HG02678 (cell line): ENCODE measurements at regions not wholly inside any gene's neighbourhood (a gene's known extent, or its start where the extent isn't known, plus 50 kb on each side); places are given as distances from the start of the nearest gene placed in this dataset.

Experiments used
- ATAC-seq: cut with Tn5 transposase; IDR thresholded peaks from one replicate; pipeline ENCODE4 v1.9.1; 2021; ENCODE audit warnings: mild to moderate bottlenecking, moderate library complexity; ENCODE audit not compliant: unreplicated experiment

GRCh38 chr6:23096876-23097275, 527.5 kb downstream of the HDGFL1 start:
- no peak for ATAC-seq

DNA sequence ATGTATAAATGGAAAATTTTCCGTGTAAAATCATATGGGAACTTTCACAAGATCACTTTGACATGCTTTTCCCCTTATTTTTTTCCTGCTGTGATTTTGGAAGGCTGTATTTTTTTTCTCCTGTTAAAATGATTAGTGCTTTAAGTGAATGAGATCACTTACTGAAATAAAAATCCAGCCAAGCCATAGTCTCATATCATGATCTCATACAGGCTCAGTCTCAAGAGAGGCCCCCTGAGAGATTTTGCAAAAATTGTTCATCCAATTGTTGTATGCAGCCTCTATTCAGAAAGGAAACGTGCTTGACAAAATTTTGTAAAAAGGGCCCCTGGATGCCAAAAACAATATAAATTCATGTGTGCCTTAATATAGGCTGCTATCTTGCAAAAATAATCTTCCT, 528.2 kb downstream of the HDGFL1 start:
- no peak for ATAC-seq

GRCh38 chr6:23106951-23107350, 537.6 kb downstream of the HDGFL1 start:
- no peak for ATAC-seq

DNA sequence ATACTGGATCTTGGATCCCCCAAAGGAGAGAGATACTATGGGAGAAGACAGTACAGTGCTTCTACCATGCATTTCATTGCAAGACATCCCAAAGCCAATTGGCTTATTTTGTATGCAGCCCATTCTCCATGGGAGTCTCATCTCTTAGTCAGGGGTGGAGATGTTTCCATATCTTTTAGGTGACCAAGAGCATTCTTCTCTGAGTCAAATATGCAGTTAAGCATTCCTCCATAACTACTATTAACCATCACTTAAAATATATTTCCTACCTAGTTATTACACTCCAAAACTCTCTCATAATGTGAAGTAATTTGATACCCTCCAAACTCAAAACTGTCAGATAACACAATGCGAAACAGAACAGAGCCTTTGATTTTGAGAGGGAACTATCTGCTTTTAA, 542.6 kb downstream of the HDGFL1 start:
- no peak for ATAC-seq

- ATAC-seq, result no peak
Measured at GRCh38 chr6:23114812-23115504, 545.6 kb downstream of the HDGFL1 start.

DNA sequence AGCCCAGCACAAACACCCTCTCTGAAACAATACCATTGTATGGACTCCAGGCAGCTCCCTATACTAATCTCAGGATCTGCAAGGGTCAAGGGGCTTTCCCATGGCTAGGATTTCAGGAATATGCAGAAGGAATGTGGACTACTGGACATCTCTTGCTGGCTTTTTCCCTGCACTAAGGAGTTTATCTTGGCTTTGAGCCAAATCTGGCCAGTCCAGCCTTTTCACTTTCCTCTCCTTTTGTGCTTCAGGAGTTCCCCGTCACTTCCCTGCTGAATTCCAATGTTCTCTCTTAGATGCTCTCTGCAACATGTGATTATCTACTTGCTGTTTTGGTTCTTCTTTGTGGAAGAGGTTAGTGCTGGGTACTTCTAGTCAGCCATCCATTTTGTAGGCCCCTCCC, 568.2 kb downstream of the HDGFL1 start:
- ATAC-seq, result no peak

DNA sequence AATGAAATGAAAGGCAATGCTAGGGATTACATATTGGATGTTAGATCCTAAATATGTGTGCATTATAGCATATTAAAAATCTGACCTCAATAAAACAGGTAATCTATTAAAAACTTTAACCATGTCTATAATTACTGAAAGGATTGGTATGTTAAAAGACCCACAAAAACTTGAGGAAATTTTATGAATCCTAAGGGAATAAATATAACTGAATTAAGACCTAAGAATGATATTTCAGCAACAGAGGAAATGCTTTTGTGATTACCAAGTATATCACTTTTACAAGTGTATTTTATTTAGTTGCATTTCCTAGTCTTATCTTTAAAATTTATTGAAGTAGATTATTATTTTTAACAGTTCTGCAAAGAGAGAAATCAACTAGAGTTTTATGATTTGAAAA, 571.5 kb downstream of the HDGFL1 start:
- ATAC-seq, result no peak

DNA sequence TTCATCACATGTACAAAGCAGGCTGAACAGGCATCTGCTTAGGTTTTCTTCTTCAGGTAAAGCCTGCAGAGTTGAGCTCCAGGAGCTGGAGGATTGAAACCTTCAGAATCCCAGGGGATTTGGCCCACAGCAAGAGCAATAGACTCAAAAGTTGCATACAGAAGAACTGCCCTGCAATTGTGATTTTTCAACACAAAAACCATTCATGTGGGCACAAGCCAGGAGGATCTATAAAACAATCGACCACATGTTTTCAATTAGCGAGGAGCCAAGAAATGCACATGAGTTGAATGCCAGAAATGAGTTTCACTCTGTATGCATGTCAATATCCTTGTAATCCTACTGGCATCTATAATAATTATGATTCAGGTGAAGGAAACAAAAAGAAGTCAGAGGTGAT, 576.4 kb downstream of the HDGFL1 start:
- ATAC-seq, result no peak

GRCh38 chr6:23154159-23154558, 584.8 kb downstream of the HDGFL1 start:
- no peak for ATAC-seq

DNA sequence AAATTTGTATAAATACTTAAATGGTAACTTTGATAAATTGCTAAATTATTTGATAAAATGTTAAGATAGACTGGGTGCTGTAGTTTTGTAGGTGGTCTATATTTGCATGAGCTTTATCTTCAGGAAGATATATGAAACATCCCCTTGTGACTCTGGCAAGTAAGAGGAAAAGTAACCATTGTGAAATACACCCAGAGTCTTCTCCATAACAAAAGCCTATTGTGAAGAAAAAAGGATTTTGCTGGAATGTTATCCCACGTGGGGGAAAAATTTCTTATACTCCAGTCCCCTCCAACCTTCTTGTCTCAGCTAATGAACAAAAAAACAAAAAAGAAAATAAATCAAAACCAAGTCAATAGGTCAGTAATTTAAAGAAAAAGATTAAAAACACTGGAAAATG, 600.7 kb downstream of the HDGFL1 start:
- no peak for ATAC-seq

- ATAC-seq, result no peak
Measured at GRCh38 chr6:23173234-23173633, 603.9 kb downstream of the HDGFL1 start.

GRCh38 chr6:23174781-23175361, 605.5 kb downstream of the HDGFL1 start:
- no peak for ATAC-seq

- ATAC-seq, result no peak
Measured at GRCh38 chr6:23175391-23175790, 606.0 kb downstream of the HDGFL1 start.

DNA sequence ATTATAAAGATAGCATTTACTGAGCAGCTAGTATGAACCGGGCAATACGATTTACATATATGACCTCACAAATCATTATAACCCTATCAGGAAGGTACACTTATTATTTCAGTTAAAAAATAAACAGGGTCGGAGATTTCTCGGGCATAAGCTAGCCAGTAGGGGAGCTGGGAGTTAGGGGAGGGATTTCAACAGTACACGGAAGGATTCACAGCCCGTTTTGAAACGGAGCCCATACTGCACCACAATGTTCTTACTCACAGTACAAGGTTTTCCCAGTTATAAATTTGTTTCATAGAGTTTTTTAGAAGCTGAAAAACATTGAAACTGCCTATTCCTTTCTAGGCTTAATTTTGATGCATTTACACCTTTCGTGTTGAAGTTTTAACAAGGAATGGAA, 607.1 kb downstream of the HDGFL1 start:
- no peak for ATAC-seq

- no peak for ATAC-seq
Measured at GRCh38 chr6:23176883-23177282, 607.5 kb downstream of the HDGFL1 start.

DNA sequence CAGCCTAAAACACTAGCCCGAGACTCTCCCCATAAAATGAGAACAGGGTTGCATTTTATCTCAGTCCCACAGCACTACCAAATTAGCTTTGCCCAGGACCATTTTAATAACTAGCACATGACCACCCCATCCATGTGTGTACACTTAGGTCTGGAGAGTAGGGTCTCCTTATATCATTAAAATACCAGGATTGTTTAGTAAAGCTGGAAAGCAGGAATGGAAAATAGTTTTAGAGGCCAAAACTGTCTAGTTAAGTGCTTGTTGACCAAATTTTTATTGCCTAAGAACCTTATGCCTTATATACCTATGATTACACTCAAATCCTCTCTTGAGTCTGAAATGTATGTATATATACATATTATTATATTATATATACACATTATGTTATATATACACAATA, 608.4 kb downstream of the HDGFL1 start:
- ATAC-seq, result no peak

DNA sequence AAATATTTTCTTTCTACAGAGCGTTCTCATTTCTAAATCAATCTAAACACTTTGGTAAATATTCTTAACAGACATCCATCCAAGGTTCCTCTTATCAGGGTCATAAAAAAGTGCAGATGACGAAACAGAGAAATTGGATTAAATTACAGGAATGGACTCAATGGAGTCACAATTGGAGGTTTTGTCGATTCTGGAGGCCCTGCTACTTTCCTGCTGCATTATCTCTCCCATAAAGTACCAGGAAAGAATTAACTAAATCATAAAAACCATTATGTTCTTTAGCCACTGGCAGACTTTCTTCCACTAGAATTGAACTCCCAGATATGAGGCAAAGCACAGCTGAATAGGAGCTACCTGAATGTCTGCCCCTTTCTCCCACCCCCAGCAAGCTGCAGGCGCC, 610.6 kb downstream of the HDGFL1 start:
- no peak for ATAC-seq

DNA sequence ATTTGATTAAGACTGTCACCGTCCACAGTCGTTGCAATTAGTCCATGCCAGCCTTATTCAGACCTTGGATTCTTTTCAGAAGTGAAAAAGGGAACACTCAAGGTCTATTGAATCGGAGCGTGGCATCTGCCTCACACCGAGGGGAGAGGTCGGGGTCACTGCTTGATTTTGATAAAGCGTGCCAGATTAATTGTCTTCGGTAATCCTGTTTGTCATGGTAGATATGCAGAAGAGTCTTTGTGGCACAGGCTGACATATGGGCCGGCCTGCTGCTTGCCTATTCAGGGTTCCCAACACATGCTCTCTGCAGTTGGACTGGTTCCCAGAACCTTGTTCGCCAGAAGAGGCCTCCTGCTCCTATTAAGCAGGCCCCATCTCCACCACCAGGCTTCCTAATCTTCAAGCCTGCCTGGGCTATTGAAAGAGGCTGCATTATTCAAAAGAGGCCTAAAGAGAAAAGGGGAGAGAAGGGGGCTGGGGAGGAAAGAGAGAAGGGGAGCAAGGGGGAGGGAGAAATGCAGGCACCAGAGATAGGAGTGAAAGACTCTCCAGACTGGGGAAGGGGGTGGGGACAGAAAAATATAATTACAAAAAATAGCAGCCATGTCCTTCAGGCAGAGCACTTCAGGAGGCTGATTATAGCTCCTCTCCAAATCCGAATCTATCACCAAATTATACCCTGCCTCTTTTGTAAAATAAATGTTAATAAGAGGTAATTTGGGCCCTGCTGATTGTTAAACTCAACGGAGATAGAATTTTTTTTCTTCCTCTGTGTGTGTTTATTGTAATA, 611.3 kb downstream of the HDGFL1 start:
- no peak for ATAC-seq

GRCh38 chr6:23181356-23182110, 612.2 kb downstream of the HDGFL1 start:
- ATAC-seq, result no peak

- ATAC-seq, result no peak
Measured at GRCh38 chr6:23183846-23184245, 614.5 kb downstream of the HDGFL1 start.

DNA sequence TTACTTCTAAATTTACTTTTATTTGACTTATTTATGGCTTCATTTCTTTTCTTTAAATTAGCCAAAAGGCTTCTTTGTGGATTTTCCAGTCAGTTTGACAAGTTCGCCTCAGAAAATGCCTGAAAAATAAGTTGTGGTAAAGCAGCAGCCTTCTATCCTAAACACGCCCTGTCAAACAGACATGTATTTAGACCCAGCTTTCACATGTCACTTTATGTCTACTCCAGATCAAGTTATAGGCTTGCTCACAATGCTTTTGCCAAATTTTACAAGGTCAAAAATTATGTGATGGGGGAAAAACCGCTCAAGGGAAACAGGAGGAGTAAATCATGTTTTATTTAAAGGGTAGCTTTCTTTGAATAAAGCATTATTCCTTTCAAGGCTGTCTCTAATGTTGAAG, 615.0 kb downstream of the HDGFL1 start:
- no peak for ATAC-seq
